T47D (cell line): ENCODE measurements at regions not wholly inside any gene's neighbourhood (a gene's known extent, or its start where the extent isn't known, plus 50 kb on each side); places are given as distances from the start of the nearest gene placed in this dataset.

Experiments
- DNase-seq, 2 experiments: peaks; one replicate each; pipeline versions ENCODE4 v3.0.0 to v3.0.0-alpha.2; 2011 to 2012; ENCODE audit warnings: low read depth in 1 of 2, low spot score in 1 of 2
- JUND ChIP-seq: IDR thresholded peaks from 2 replicates; pipeline ENCODE4 v1.6.1; 2012; ENCODE audit warnings: low read depth
- in situ Hi-C: cut with HindIII; loops from 2 replicates; pipeline ENCODE4 v1.10.0; 2016; ENCODE audit warnings: low sequenced_read_pairs, low pct_unique_long_range_greater_than_20kb

- in situ Hi-C loops: no loop called here
- no peak for TF ChIP-seq JUND
- no peak for DNase-seq
Observed at GRCh38 chr4:156672492-156673305, 298.9 kb downstream of the PDGFC start.

- no peak for DNase-seq
- no peak for TF ChIP-seq JUND
- in situ Hi-C loops: no loop called here
Observed at GRCh38 chr4:156665780-156666366, 305.7 kb downstream of the PDGFC start.

GRCh38 chr4:156663663-156664062 lies 307.9 kb downstream of the PDGFC start:
- in situ Hi-C loops: no loop called here
- no peak for TF ChIP-seq JUND
- DNase-seq: no peak

DNA sequence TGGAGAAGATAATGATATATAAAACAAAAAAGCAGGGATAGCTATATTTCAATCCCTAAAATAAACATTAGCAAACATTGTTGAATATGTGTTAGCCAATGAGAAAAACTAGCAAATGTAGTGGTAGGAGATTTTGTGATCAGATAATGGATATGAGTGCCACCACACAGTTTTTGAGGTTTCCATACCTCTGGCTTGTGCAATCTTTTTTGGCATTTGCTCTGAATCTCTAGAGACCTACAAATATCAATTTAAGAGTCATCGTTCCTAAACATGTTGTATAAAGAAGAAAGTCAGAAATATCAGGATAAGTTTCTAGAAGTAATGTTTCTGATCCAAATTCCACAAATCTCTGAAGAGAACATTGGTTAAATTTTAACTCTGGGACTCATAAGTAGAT lies 308.7 kb downstream of the PDGFC start:
- TF ChIP-seq JUND: no peak
- no peak for DNase-seq
- in situ Hi-C loops: no loop called here

DNA sequence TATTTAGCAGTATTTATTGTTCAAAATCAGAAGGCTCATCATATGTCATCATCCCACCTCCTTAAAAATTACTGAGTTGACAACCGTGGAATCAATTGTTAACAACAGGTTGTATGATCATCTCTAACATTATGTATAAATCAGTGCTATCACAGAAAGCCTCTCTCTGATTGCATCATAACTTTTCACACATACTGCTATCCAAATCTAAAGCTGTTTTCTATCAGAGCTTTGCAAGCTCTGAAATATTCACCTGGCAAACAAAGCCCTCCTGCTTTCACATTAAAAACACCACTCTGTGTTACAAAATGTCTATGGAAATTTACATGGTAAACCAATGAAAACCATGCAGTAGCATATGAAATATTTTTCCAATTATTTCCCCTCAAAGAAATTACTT lies 310.0 kb downstream of the PDGFC start:
- in situ Hi-C loops: no loop called here
- DNase-seq: no peak
- TF ChIP-seq JUND: no peak

- no peak for DNase-seq
- in situ Hi-C loops: no loop called here
- no peak for TF ChIP-seq JUND
Observed at GRCh38 chr4:156660465-156660864, 311.1 kb downstream of the PDGFC start.

DNA sequence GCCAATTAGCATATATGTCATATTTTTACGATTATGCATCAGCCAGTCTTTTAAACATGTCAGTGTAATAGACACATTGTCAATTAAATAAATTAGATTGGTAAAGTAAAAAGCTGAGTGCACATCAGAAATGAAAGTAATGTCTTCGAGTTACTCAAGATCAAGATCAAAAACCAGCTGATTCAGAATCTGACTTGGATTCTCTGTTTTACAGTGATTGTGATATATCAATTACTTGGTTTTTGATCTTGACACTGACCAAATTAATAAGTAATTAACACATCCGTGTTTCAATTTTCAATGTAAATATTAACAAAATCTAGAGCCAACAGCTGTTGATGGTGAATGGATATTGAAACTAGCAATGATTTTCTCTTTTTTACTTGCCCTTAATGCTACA lies 311.6 kb downstream of the PDGFC start:
- no peak for DNase-seq
- in situ Hi-C loops: no loop called here
- no peak for TF ChIP-seq JUND

- DNase-seq: no peak
- no peak for TF ChIP-seq JUND
- in situ Hi-C loops: no loop called here
Observed at GRCh38 chr4:156659570-156659969, 312.0 kb downstream of the PDGFC start.

GRCh38 chr4:156656896-156657295 lies 314.7 kb downstream of the PDGFC start:
- TF ChIP-seq JUND: no peak
- in situ Hi-C loops: no loop called here
- DNase-seq: no peak

DNA sequence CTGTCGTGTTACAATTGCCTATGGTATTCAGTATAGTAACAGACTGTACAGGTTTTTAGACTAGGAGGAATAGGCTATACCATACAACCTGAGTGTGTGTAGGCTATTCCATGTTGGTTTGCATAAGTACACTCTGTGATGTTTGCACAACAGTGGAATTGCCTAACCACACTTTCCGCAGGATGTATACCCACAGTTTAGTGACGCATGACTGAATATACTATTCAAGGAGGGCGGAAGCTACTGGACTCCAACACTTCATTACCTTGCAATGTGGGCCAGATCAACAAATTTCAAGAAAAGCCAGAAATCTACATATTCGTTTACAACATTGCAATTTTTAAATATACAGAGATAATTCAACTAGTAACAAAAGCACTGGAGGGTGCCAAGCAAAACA lies 317.2 kb downstream of the PDGFC start:
- DNase-seq: peak in 1 of 2 experiments; percentile 91
- in situ Hi-C loops: no loop called here
- TF ChIP-seq JUND: no peak

DNA sequence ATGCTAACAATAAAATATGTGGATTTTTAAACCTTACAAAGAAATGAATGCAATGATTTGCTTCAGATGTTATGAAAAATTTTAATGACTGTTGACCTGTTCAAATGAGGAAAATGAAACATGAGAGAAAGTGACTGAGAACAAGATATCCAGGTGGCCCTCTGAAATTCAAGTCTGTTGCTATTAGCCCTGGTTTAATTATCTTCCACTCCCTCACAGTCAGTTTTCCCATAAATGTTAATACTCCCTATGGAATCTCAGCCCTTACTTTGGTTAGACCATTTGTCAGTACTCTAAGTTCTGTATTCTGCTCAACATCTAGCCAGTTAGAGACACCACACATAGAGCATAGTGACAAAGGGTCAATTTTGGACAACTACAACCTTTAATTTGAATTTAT lies 327.8 kb downstream of the PDGFC start:
- DNase-seq: no peak
- in situ Hi-C loops: no loop called here
- no peak for TF ChIP-seq JUND

GRCh38 chr4:156642161-156642560 lies 329.4 kb downstream of the PDGFC start:
- in situ Hi-C loops: no loop called here
- TF ChIP-seq JUND: no peak
- no peak for DNase-seq

GRCh38 chr4:156638925-156639605 lies 332.5 kb downstream of the PDGFC start:
- in situ Hi-C loops: no loop called here
- no peak for DNase-seq
- no peak for TF ChIP-seq JUND
